Islet precursor cell (in vitro differentiated cells): ENCODE measurements at regions not wholly inside any gene's neighbourhood (a gene's known extent, or its start where the extent isn't known, plus 50 kb on each side); places are given as distances from the start of the nearest gene placed in this dataset.

ENCODE experiments used
- DNase-seq: peaks from one replicate; pipeline ENCODE4 v3.0.0-alpha.2; 2018

- DNase-seq = peak; percentile 58
These were observed 231.4 kb downstream of the PAX1 start for GRCh38 chr20:21936720-21937380.

GRCh38 chr20:21936261-21936660 is 230.8 kb downstream of the PAX1 start:
- no peak for DNase-seq

GRCh38 chr20:21933526-21933925 is 228.1 kb downstream of the PAX1 start:
- DNase-seq = no peak

- DNase-seq = no peak
These were observed 215.8 kb downstream of the PAX1 start for GRCh38 chr20:21921251-21921650.

- no peak for DNase-seq
These were observed 214.7 kb downstream of the PAX1 start for GRCh38 chr20:21920211-21920610.

- no peak for DNase-seq
These were observed 212.9 kb downstream of the PAX1 start for GRCh38 chr20:21918398-21918797.

- no peak for DNase-seq
These were observed 196.9 kb downstream of the PAX1 start for GRCh38 chr20:21902391-21902790.

- no peak for DNase-seq
These were observed 196.2 kb downstream of the PAX1 start for GRCh38 chr20:21901470-21902275.

GRCh38 chr20:21900431-21900830 is 195.0 kb downstream of the PAX1 start:
- no peak for DNase-seq

GRCh38 chr20:21874921-21875320 is 169.5 kb downstream of the PAX1 start:
- no peak for DNase-seq

GRCh38 chr20:21874127-21874526 is 168.7 kb downstream of the PAX1 start:
- DNase-seq = no peak

GRCh38 chr20:21873291-21873690 is 167.8 kb downstream of the PAX1 start:
- DNase-seq = no peak

GRCh38 chr20:21867811-21868210 is 162.3 kb downstream of the PAX1 start:
- no peak for DNase-seq

- DNase-seq = no peak
These were observed 161.9 kb downstream of the PAX1 start for GRCh38 chr20:21867353-21867752.

- no peak for DNase-seq
These were observed 157.5 kb downstream of the PAX1 start for GRCh38 chr20:21862956-21863355.

GRCh38 chr20:21862259-21862946 is 156.9 kb downstream of the PAX1 start:
- no peak for DNase-seq

- peak; percentile 58 for DNase-seq
These were observed 135.5 kb downstream of the PAX1 start for GRCh38 chr20:21840991-21841390.

GRCh38 chr20:21839982-21840381 is 134.5 kb downstream of the PAX1 start:
- no peak for DNase-seq

GRCh38 chr20:21836346-21836745 is 130.9 kb downstream of the PAX1 start:
- no peak for DNase-seq

- no peak for DNase-seq
These were observed 129.6 kb downstream of the PAX1 start for GRCh38 chr20:21835042-21835441.

- no peak for DNase-seq
These were observed 127.2 kb downstream of the PAX1 start for GRCh38 chr20:21832442-21833385.

GRCh38 chr20:21826976-21827375 is 121.5 kb downstream of the PAX1 start:
- DNase-seq = peak; percentile 89

- DNase-seq = no peak
These were observed 115.9 kb downstream of the PAX1 start for GRCh38 chr20:21821358-21821757.
